ENCODE measurements at regions not wholly inside any gene's neighbourhood (a gene's known extent, or its start where the extent isn't known, plus 50 kb on each side); places are given as distances from the start of the nearest gene placed in this dataset.

GRCh38 chr13:79018166-79018565 lies 359.2 kb upstream of the OBI1 start:
- DNase-seq (ENCODE audit: low read depth) = no peak
- no peak for TF ChIP-seq CTCF (IDR thresholded peaks at IDR 0.05; ENCODE audit: control insufficient read depth, insufficient read depth, low read depth, low read length, missing control alignments)
- no peak overlapping the region for H3K4me3 ChIP-seq (ENCODE audit: control insufficient read depth, low read depth, low read length)

DNA sequence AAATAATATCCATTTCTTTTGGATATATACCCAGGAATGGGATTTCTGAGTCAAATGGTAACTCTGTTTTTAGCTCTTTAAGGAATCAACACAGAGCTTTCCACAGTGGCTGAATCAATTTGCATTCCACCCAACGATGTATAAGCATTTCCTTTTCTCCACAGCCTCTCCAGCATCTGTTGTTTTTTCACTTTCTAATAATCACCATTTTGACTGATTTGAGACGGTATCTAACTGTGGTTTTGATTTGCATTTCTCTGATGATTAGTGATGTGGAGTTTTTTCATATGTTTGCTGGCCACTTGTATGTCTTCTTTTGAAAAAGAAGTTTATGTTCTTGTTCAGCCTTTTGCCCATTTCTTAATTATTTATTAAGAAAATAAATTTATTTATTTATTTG lies 352.2 kb upstream of the OBI1 start:
- no peak for DNase-seq (ENCODE audit: low read depth)
- TF ChIP-seq CTCF (IDR thresholded peaks at IDR 0.05; ENCODE audit: control insufficient read depth, insufficient read depth, low read depth, low read length, missing control alignments) = no peak
- H3K4me3 ChIP-seq (ENCODE audit: control insufficient read depth, low read depth, low read length) = no peak overlapping the region

- H3K4me3 ChIP-seq (ENCODE audit: control insufficient read depth, low read depth, low read length) = no peak overlapping the region
- DNase-seq (ENCODE audit: low read depth) = no peak
- TF ChIP-seq CTCF (IDR thresholded peaks at IDR 0.05; ENCODE audit: control insufficient read depth, insufficient read depth, low read depth, low read length, missing control alignments) = no peak
Observed at GRCh38 chr13:79003989-79004898, 345.3 kb upstream of the OBI1 start.

- DNase-seq (ENCODE audit: low read depth) = no peak
- H3K4me3 ChIP-seq (ENCODE audit: control insufficient read depth, low read depth, low read length) = no peak overlapping the region
- no peak for TF ChIP-seq CTCF (IDR thresholded peaks at IDR 0.05; ENCODE audit: control insufficient read depth, insufficient read depth, low read depth, low read length, missing control alignments)
Observed at GRCh38 chr13:78999494-78999893, 340.5 kb upstream of the OBI1 start.

- no peak for TF ChIP-seq CTCF (IDR thresholded peaks at IDR 0.05; ENCODE audit: control insufficient read depth, insufficient read depth, low read depth, low read length, missing control alignments)
- no peak for DNase-seq (ENCODE audit: low read depth)
- H3K4me3 ChIP-seq (ENCODE audit: control insufficient read depth, low read depth, low read length) = no peak overlapping the region
Observed at GRCh38 chr13:78998630-78999315, 339.8 kb upstream of the OBI1 start.

- TF ChIP-seq CTCF (IDR thresholded peaks at IDR 0.05; ENCODE audit: control insufficient read depth, insufficient read depth, low read depth, low read length, missing control alignments) = no peak
- DNase-seq (ENCODE audit: low read depth) = no peak
- no peak overlapping the region for H3K4me3 ChIP-seq (ENCODE audit: control insufficient read depth, low read depth, low read length)
Observed at GRCh38 chr13:78997902-78998629, 339.1 kb upstream of the OBI1 start.
